GM18498 (cell line): ENCODE measurements at regions not wholly inside any gene's neighbourhood (a gene's known extent, or its start where the extent isn't known, plus 50 kb on each side); places are given as distances from the start of the nearest gene placed in this dataset.
"Not testable (repeated sequence)": the region's sequence is repeated elsewhere in the genome, so short reads cannot be mapped to it uniquely, and the experiment has no call there.

ENCODE experiments used
- ATAC-seq: cut with Tn5 transposase; IDR thresholded peaks from one replicate; pipeline ENCODE4 v1.9.1; 2021; ENCODE audit warnings: mild to moderate bottlenecking, moderate library complexity; ENCODE audit not compliant: unreplicated experiment

GRCh38 chr5:121064241-121064640, 600.1 kb downstream of the PRR16 start:
- not testable (repeated sequence) for ATAC-seq

GRCh38 chr5:121086671-121087070, 622.6 kb downstream of the PRR16 start:
- no peak for ATAC-seq

GRCh38 chr5:121087560-121087959, 623.5 kb downstream of the PRR16 start:
- ATAC-seq = no peak

GRCh38 chr5:121088341-121088740, 624.2 kb downstream of the PRR16 start:
- no peak for ATAC-seq

GRCh38 chr5:121090822-121091221, 626.7 kb downstream of the PRR16 start:
- ATAC-seq = no peak

- no peak for ATAC-seq
These were observed 636.8 kb downstream of the PRR16 start for GRCh38 chr5:121100931-121101330.

- ATAC-seq = no peak
These were observed 641.8 kb downstream of the PRR16 start for GRCh38 chr5:121105921-121106320.

- not testable (repeated sequence) for ATAC-seq
These were observed 642.9 kb downstream of the PRR16 start for GRCh38 chr5:121106721-121107690.

- no peak for ATAC-seq
These were observed 644.6 kb downstream of the PRR16 start for GRCh38 chr5:121108725-121109124.

GRCh38 chr5:121109817-121110216, 645.7 kb downstream of the PRR16 start:
- no peak for ATAC-seq

GRCh38 chr5:121121786-121122185, 657.7 kb downstream of the PRR16 start:
- ATAC-seq = no peak

GRCh38 chr5:121138495-121138907, 674.4 kb downstream of the PRR16 start:
- no peak for ATAC-seq

GRCh38 chr5:121138952-121139351, 674.9 kb downstream of the PRR16 start:
- no peak for ATAC-seq

- ATAC-seq = no peak
These were observed 680.7 kb downstream of the PRR16 start for GRCh38 chr5:121144764-121145163.

- ATAC-seq = no peak
These were observed 687.4 kb downstream of the PRR16 start for GRCh38 chr5:121151534-121151933.

GRCh38 chr5:121152411-121152810, 688.3 kb downstream of the PRR16 start:
- peak; percentile 65 for ATAC-seq

- no peak for ATAC-seq
These were observed 692.5 kb downstream of the PRR16 start for GRCh38 chr5:121156565-121156964.

- no peak for ATAC-seq
These were observed 693.2 kb upstream of the FTMT start for GRCh38 chr5:121158451-121158850.

- ATAC-seq = no peak
These were observed 691.1 kb upstream of the FTMT start for GRCh38 chr5:121160591-121160990.

GRCh38 chr5:121164632-121165031, 687.0 kb upstream of the FTMT start:
- ATAC-seq = no peak

- ATAC-seq = no peak
These were observed 680.3 kb upstream of the FTMT start for GRCh38 chr5:121171361-121171760.

- no peak for ATAC-seq
These were observed 679.8 kb upstream of the FTMT start for GRCh38 chr5:121171834-121172233.

- no peak for ATAC-seq
These were observed 677.3 kb upstream of the FTMT start for GRCh38 chr5:121174351-121174750.
